Heart left ventricle (tissue), 16 donors: ENCODE measurements at regions not wholly inside any gene's neighbourhood (a gene's known extent, or its start where the extent isn't known, plus 50 kb on each side); places are given as distances from the start of the nearest gene placed in this dataset.

Experiments used
- ATAC-seq, 4 donors: fragments of 200-7000 bp; cut with Tn5 transposase; one replicate each; pipeline ENCODE4 v1.9.1; 2020 to 2022; ENCODE audit warnings: moderate library complexity in 4 of 4, mild to moderate bottlenecking in 3 of 4, moderate number of reproducible peaks in 1 of 4
- DNase-seq, 5 donors: peaks; one replicate each; pipeline ENCODE4 v3.0.0-alpha.2; 2020
- H3K27ac ChIP-seq, 12 donors: fragments of 200-600 bp; sonication (generic) in 4 of 12; one replicate each; pipeline versions ENCODE4 v1.5.0 to v1.8.0; 2016 to 2022; ENCODE audit warnings: mild to moderate bottlenecking in 2 of 12
- H3K27me3 ChIP-seq, 9 donors: fragments of 200-600 bp; sonication (generic) in 2 of 9; one replicate each; pipeline versions ENCODE4 v1.5.1 to v1.8.0; 2016 to 2022; ENCODE audit warnings: mild to moderate bottlenecking in 3 of 9
- H3K36me3 ChIP-seq, 9 donors: fragments of 200-600 bp; sonication (generic) in 2 of 9; one replicate each; pipeline versions ENCODE4 v1.5.0 to v1.8.0; 2018 to 2022; ENCODE audit warnings: mild to moderate bottlenecking in 2 of 9
- H3K4me1 ChIP-seq, 12 donors: fragments of 200-600 bp; sonication (generic) in 4 of 12; one replicate each; pipeline versions ENCODE4 v1.5.0 to v1.8.0; 2016 to 2022; ENCODE audit warnings: mild to moderate bottlenecking in 3 of 12
- H3K4me3 ChIP-seq, 12 donors: fragments of 200-600 bp; sonication (generic) in 4 of 12; one replicate each; pipeline versions ENCODE4 v1.5.0 to v1.8.0; 2017 to 2022; ENCODE audit warnings: mild to moderate bottlenecking in 9 of 12, moderate library complexity in 4 of 12
- H3K9me3 ChIP-seq, 12 donors: fragments of 200-600 bp; sonication (generic) in 4 of 12; one replicate each; pipeline versions ENCODE4 v1.5.0 to v1.8.0; 2016 to 2022; ENCODE audit warnings: mild to moderate bottlenecking in 1 of 12
- POLR2A ChIP-seq, 2 donors: fragments of 450-650 bp; IDR thresholded peaks; one replicate each; pipeline ENCODE4 v1.6.1; 2017; ENCODE audit warnings: antibody characterized with exemption in 2 of 2, mild to moderate bottlenecking in 2 of 2, moderate library complexity in 2 of 2
- WGBS, 4 donors: extraction: QIAGEN DNeasy Blood & Tissue Kit in 2 of 4; methylation state at CpG; one replicate each; pipeline versions ENCODE4 v1.1.5 to v1.1.7; 2013 to 2018; 5-methylcytosine and 5-hydroxymethylcytosine counted together
- intact Hi-C, 10 donors: fragments of 100-400 bp; cut with DNase I; formaldehyde crosslinking; loops; one replicate each; pipeline versions ENCODE4 v1.11.1 to v1.14.2; 2022
- TF ChIP-seq, protein P1 (sequence below), 12 donors: fragments of 200-600 bp; sonication (generic) in 4 of 12; IDR thresholded peaks; one replicate each; pipeline versions ENCODE4 v1.5.0 to v1.8.0; 2018 to 2022; ENCODE audit warnings: antibody characterized with exemption in 12 of 12, mild to moderate bottlenecking in 5 of 12
- donor health status: ischemic (EF 13 %, LVEDD 7.1; RV severe dilation, severe dysfunction).
- donor health status: healthy with polysubstance abuse.
- donor health status: DM: no; HTN: yes; CAD: no.
- donor health status: DM: no; HTN: no; CAD: no.
- donor health status: ischemic (EF 25% LVEDD 6.9; RV normal size, moderate dysfunction).
- donor health status: ischemic (EF 25% LVEDD 5.7; RV mildly dilated, moderate dysfunction).
- donor health status: healthy.
- donor health status: DM: yes; HTN: yes; CAD: no.
- donor health status: ischemic (EF 35%, LVEDD 5.7; RV mildly dilated, moderate dysfunction).
- donor health status: nonischemic (EF 11% LVEDD 7.7; RV severe dilation, severe dysfunction).
- donor health status: DM: yes; HTN: yes; CAD: no.
- donor health status: PGD.
- donor health status: ischemic (EF 29% LVEDD 5.4; RV normal size, mild dysfunction).
- donor health status: nonischemic (EF 23%, LVEDD 6.1; RV moderate dilation, normal function).

DNA sequence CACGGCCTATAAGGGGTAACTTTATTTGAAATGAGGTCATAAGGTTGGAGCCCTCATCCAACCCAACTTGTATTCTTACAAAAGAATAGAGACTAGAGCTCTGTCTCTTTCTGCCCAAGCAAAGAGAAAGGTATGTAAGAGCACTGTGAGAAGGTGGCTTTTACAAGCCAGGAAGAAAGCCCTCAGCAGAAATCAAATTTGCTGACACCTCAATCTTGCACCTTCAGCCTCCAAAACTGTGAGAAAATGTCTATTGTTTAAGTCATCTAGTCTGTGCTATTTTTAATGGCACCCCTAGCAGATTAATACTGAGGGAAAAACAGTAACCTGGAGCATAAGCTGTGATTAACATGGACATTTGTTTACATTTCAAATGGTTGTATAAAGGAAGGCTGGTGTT, 860.7 kb downstream of the PCDH7 start:
- Histone ChIP-seq H3K27ac (no peak overlapping the region), H3K9me3 (peaks cover 0 to 3% (median 0%) of the 10 kb centered on the region in 12 donors), H3K36me3 (no peaks in the 10 kb centered on the region), H3K4me3 (no peak overlapping the region), H3K4me1 (no peaks in the 10 kb centered on the region), H3K27me3 (no peaks in the 10 kb centered on the region)
- no peak for ATAC-seq
- intact Hi-C loops: no loop called here
- 84 to 94% (median 87%) methylated on average over 1 of the region's 1 CpG for WGBS, 4 donors
- no peak for DNase-seq
- TF ChIP-seq, protein P1, sequence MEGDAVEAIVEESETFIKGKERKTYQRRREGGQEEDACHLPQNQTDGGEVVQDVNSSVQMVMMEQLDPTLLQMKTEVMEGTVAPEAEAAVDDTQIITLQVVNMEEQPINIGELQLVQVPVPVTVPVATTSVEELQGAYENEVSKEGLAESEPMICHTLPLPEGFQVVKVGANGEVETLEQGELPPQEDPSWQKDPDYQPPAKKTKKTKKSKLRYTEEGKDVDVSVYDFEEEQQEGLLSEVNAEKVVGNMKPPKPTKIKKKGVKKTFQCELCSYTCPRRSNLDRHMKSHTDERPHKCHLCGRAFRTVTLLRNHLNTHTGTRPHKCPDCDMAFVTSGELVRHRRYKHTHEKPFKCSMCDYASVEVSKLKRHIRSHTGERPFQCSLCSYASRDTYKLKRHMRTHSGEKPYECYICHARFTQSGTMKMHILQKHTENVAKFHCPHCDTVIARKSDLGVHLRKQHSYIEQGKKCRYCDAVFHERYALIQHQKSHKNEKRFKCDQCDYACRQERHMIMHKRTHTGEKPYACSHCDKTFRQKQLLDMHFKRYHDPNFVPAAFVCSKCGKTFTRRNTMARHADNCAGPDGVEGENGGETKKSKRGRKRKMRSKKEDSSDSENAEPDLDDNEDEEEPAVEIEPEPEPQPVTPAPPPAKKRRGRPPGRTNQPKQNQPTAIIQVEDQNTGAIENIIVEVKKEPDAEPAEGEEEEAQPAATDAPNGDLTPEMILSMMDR (IDR thresholded peaks at IDR 0.05): no peak
- no peak for TF ChIP-seq POLR2A (IDR thresholded peaks at IDR 0.05)

DNA sequence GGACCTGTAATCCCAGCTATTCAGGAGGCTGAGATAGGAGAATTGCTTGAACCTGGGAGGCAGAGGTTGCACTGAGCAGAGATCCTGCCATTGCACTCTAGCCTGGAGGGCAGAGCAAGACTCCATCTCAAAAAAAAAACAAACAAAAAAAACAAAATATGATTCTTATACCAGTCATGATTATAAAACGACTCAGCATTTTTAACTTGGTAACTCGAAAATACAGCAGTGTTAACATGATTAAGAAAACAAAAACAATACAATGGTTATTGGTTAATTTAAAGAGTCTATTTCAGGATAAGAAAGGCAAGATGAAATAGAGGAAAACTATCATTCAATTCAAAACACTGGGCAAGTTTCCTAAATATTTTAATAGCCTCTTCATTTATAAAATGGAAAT, 865.3 kb downstream of the PCDH7 start:
- no peaks in the 10 kb centered on the region for H3K4me1 ChIP-seq
- WGBS, 4 donors: 66 to 75% (median 73%) methylated on average over 2 of the region's 2 CpGs
- H3K27me3 ChIP-seq: no peaks in the 10 kb centered on the region
- H3K27ac ChIP-seq: no peak overlapping the region
- ATAC-seq: no peak
- H3K36me3 ChIP-seq: no peaks in the 10 kb centered on the region
- no peaks in the 10 kb centered on the region for H3K9me3 ChIP-seq
- no peak for DNase-seq
- TF ChIP-seq, protein P1 (IDR thresholded peaks at IDR 0.05): no peak
- TF ChIP-seq POLR2A (IDR thresholded peaks at IDR 0.05): no peak
- intact Hi-C loops: no loop called here
- no peak overlapping the region for H3K4me3 ChIP-seq

GRCh38 chr4:31592293-31592692, 872.1 kb downstream of the PCDH7 start:
- Histone ChIP-seq H3K36me3 (no peaks in the 10 kb centered on the region), H3K9me3 (no peaks in the 10 kb centered on the region), H3K4me3 (no peak overlapping the region), H3K4me1 (no peaks in the 10 kb centered on the region), H3K27me3 (no peaks in the 10 kb centered on the region), H3K27ac (no peak overlapping the region)
- DNase-seq (no peak), ATAC-seq (no peak)
- TF ChIP-seq, protein P1 (IDR thresholded peaks at IDR 0.05): no peak
- no peak for TF ChIP-seq POLR2A (IDR thresholded peaks at IDR 0.05)
- 31 to 61% (median 56%) methylated on average over 2 of the region's 2 CpGs for WGBS, 4 donors
- intact Hi-C loops: no loop called here

GRCh38 chr4:31595496-31595895, 875.3 kb downstream of the PCDH7 start:
- whole genome bisulfite sequencing, 4 donors: 78 to 82% (median 80%) methylated on average over 2 of the region's 2 CpGs
- Histone ChIP-seq H3K36me3 (no peaks in the 10 kb centered on the region), H3K4me1 (no peaks in the 10 kb centered on the region), H3K4me3 (no peak overlapping the region), H3K27me3 (no peaks in the 10 kb centered on the region), H3K9me3 (no peaks in the 10 kb centered on the region), H3K27ac (no peak overlapping the region)
- ATAC-seq (no peak), DNase-seq (no peak)
- TF ChIP-seq, protein P1 (IDR thresholded peaks at IDR 0.05): no peak
- TF ChIP-seq POLR2A (IDR thresholded peaks at IDR 0.05): no peak
- intact Hi-C loops: no loop called here
